HEK293T (cell line): ENCODE measurements at regions not wholly inside any gene's neighbourhood (a gene's known extent, or its start where the extent isn't known, plus 50 kb on each side); places are given as distances from the start of the nearest gene placed in this dataset.
"Not testable (repeated sequence)": the region's sequence is repeated elsewhere in the genome, so short reads cannot be mapped to it uniquely, and the experiment has no call there.

Source experiments
- CTCF ChIA-PET: fragments of 350-600 bp; formaldehyde crosslinking; extraction: SDS; loops from one replicate; lab custom pipeline; 2021; ENCODE audit warnings: antibody characterized with exemption, inconsistent platforms; lab: Yijun Ruan, JAX
- POLR2A ChIA-PET: fragments of 350-600 bp; formaldehyde crosslinking; extraction: SDS; loops from one replicate; lab custom pipeline; 2020; ENCODE audit warnings: antibody characterized with exemption, inconsistent platforms; lab: Yijun Ruan, JAX
- DNase-seq: peaks from one replicate; pipeline ENCODE4 v3.0.0; 2012; ENCODE audit warnings: mixed read lengths; ENCODE audit errors: extremely low spot score
- ARNT ChIP-seq: fragments of 450-650 bp; IDR thresholded peaks from 2 replicates; pipeline ENCODE4 v1.6.1; 2017; ENCODE audit warnings: mild to moderate bottlenecking
- BHLHE40 ChIP-seq: fragments of 450-650 bp; IDR thresholded peaks from 2 replicates; pipeline ENCODE4 v1.6.1; 2016; ENCODE audit warnings: mild to moderate bottlenecking, moderate library complexity, borderline replicate concordance
- CTBP1 ChIP-seq: fragments of 450-650 bp; IDR thresholded peaks from 2 replicates; pipeline ENCODE4 v1.6.1; 2016; ENCODE audit warnings: borderline replicate concordance
- ELF4 ChIP-seq: fragments of 450-650 bp; IDR thresholded peaks from 2 replicates; pipeline ENCODE4 v1.6.1; 2017; ENCODE audit warnings: antibody characterized with exemption
- FOXA1 ChIP-seq: fragments of 450-650 bp; IDR thresholded peaks from 2 replicates; pipeline ENCODE4 v1.6.1; 2016; ENCODE audit warnings: mild to moderate bottlenecking
- FOXK2 ChIP-seq: fragments of 450-650 bp; IDR thresholded peaks from 2 replicates; pipeline ENCODE4 v1.6.1; 2016; ENCODE audit warnings: mild to moderate bottlenecking
- FOXM1 ChIP-seq: fragments of 450-650 bp; IDR thresholded peaks from 2 replicates; pipeline ENCODE4 v1.6.1; 2017; ENCODE audit warnings: mild to moderate bottlenecking, borderline replicate concordance
- HDGF ChIP-seq: fragments of 450-650 bp; IDR thresholded peaks from 2 replicates; pipeline ENCODE4 v1.6.1; 2017; ENCODE audit warnings: antibody characterized with exemption, borderline replicate concordance
- L3MBTL2 ChIP-seq: fragments of 450-650 bp; conservative IDR thresholded peaks from 2 replicates; pipeline ENCODE4 v1.6.1; 2016; ENCODE audit warnings: mild to moderate bottlenecking
- LEF1 ChIP-seq: fragments of 450-650 bp; IDR thresholded peaks from 2 replicates; pipeline ENCODE4 v1.6.1; 2017; ENCODE audit warnings: mild to moderate bottlenecking, borderline replicate concordance
- NFRKB ChIP-seq: fragments of 450-650 bp; IDR thresholded peaks from 2 replicates; pipeline ENCODE4 v1.6.1; 2016; ENCODE audit warnings: mild to moderate bottlenecking, moderate library complexity
- SP1 ChIP-seq: fragments of 450-650 bp; IDR thresholded peaks from 2 replicates; pipeline ENCODE4 v1.6.1; 2017
- SUZ12 ChIP-seq: fragments of 450-650 bp; IDR thresholded peaks from 2 replicates; pipeline ENCODE4 v1.6.1; 2016; ENCODE audit warnings: mild to moderate bottlenecking
- TARDBP ChIP-seq: fragments of 450-650 bp; IDR thresholded peaks from 2 replicates; pipeline ENCODE4 v1.6.1; 2016
- ZNF384 ChIP-seq: fragments of 450-650 bp; IDR thresholded peaks from 2 replicates; pipeline ENCODE4 v1.6.1; 2016
- TF ChIP-seq, protein P1 (sequence below): fragments of 450-650 bp; IDR thresholded peaks from 2 replicates; pipeline ENCODE4 v1.6.1; 2016

DNA sequence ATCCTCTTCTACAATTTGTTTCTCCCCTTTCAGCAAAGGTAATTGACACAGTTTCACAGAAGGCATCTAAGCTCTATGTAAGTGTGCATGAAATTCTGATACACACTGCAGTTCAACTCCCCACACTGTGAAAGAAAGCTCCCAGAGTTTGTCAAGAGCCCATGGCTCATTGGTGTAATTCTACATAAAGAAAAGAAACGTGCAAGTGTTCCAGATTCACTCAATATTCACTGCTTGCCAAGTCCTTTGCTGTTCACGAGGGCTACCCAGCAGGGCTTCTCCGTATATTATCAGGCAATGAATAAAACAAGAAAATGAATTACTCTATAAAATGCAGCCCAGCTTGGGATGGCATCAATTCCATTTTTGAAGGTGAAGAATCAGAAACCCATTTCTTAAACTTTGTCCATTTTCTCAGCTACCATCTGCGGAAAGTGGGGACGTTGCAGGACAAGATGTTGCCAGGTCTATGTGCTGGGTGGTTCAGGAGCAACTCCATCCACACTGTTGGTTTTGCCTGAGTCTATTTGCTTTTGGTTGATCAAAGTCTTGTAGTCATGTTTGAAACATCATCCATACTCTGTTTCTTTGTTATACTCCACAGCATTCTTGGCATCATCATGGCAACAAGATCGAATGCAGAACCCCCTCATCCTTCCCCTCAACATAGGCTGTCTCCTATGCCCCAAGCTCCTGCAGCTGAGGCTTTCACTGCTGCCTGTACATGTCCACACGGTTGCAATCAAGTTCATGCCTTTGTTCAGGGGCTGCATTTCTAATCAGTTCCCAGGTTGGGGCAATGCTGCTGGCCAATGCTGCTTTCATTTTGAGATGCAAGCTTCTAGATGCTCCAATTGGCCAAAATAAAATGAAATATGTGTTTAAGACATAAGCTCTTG lies 301.8 kb downstream of the MED10 start:
- ChIA-PET CTCF (no interaction called here), POLR2A (no interaction called here)
- TF ChIP-seq FOXM1 (no peak), HDGF (no peak), ZNF384 (no peak), ARNT (no peak), SUZ12 (no peak), FOXA1 (no peak), TARDBP (no peak), L3MBTL2 (no peak)
- TF ChIP-seq, protein P1, sequence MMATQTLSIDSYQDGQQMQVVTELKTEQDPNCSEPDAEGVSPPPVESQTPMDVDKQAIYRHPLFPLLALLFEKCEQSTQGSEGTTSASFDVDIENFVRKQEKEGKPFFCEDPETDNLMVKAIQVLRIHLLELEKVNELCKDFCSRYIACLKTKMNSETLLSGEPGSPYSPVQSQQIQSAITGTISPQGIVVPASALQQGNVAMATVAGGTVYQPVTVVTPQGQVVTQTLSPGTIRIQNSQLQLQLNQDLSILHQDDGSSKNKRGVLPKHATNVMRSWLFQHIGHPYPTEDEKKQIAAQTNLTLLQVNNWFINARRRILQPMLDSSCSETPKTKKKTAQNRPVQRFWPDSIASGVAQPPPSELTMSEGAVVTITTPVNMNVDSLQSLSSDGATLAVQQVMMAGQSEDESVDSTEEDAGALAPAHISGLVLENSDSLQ: no peak
- DNase-seq: no peak

GRCh38 chr5:6072488-6072887 lies 305.9 kb downstream of the MED10 start:
- POLR2A ChIA-PET, DNase-seq, CTCF ChIA-PET: not testable (repeated sequence)

DNA sequence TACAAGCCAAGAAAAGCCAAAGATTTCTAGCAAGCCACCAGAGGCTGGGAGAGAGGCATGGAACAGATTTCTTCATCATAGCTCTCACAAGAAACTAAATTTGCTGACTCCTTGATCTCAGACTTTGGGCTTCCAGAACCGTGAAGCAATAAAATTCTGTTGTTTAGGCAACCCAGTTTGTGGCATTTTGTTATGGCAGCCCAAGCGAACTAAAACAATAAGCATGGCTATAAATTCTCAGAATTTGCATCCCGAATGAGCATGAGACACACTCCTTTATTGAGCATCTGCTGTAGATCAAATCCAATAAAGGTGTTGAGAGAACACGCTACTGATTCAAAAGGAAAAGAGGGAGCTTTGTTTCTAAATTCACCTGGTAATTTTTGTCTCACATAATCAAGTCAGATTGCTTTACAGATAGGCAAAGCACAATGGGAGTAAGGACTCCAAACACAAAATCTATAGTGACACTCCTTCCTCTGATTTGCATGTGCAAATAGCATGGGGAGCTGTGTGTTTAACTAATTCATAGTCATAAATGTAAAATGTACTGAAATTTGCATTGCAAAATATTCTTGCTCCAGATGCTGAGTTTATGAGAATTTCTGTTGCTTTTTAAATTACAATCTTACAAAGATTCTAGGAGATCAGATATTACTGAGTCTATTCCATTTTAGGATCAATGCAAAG lies 308.7 kb downstream of the MED10 start:
- TF ChIP-seq L3MBTL2 (no peak), FOXA1 (no peak)
- POLR2A ChIA-PET: no interaction called here
- CTCF ChIA-PET: interaction anchor here (0.7 kb wide), 1 partner anchor 24 kb away, joined by 6 read pairs; no protein-coding TSS in a partner anchor
- DNase-seq: no peak

DNA sequence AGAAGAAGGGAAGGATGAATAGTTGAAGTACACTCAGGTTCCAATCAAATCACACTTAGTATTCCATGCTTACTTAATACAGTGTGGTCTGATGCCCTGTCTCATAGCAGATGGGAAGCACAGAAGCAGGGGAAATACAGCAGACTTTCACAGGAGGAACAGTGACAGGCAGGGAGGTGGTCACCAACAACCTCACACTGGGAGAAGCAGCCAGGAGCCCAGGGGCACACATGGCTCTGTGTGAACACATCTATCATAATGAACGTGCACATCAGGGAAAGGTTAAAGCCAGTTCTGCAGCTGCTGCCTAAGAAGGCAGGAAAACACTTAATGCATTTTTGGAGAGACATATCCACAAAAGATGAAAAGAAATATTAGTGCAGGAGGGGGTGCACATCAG lies 312.3 kb downstream of the MED10 start:
- TF ChIP-seq SP1: no peak
- TF ChIP-seq, protein P1: no peak
- TF ChIP-seq L3MBTL2: no peak
- TF ChIP-seq CTBP1: no peak
- no peak for TF ChIP-seq FOXK2
- TF ChIP-seq HDGF: no peak
- TF ChIP-seq FOXA1: no peak
- no peak for TF ChIP-seq SUZ12
- TF ChIP-seq LEF1: no peak
- no peak for TF ChIP-seq FOXM1
- no peak for TF ChIP-seq ELF4
- no peak for TF ChIP-seq ARNT
- TF ChIP-seq NFRKB: no peak
- TF ChIP-seq ZNF384: no peak
- TF ChIP-seq TARDBP: no peak
- TF ChIP-seq BHLHE40: no peak
- no peak for DNase-seq
- ChIA-PET CTCF (no interaction called here), POLR2A (no interaction called here)

DNA sequence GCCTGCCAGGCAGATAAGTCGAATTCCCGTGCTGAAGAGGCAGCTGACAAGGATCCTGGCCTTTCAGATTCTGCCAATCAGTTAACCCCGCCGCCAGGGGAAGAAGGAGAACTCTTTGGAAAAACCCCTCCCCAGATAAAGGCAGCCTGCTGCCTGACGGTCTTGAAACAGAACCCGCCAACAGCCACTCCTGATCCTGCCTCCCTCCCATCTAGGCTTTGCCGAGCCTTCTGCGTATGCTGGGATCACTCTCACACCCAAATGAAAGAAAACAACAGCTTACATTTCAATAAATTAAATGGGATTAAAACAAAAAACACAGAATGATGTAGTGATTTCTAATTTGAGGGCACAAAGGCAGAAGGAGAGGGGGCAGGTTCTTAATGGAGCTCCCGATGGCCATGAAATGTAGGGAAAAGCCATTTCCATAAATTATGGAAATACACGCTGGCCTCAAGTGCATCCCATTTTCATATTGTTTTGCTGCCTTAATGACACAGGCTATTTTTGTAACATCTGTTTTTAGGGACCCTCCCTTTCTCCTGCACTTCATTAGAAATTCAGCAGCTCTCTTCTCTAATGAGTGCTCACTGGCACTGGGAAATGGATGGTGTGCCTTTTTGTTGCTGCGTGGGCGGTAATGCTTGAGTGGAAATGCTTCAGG lies 319.1 kb downstream of the MED10 start:
- TF ChIP-seq FOXA1 (no peak), CTBP1 (no peak), NFRKB (no peak), ZNF384 (no peak), SUZ12 (no peak), BHLHE40 (no peak), ELF4 (no peak), FOXM1 (no peak), FOXK2 (no peak), L3MBTL2 (no peak), LEF1 (no peak), HDGF (no peak), ARNT (no peak), SP1 (no peak)
- TF ChIP-seq, protein P1: no peak

GRCh38 chr5:6058055-6058715 lies 320.2 kb downstream of the MED10 start:
- POLR2A ChIA-PET: no interaction called here
- TF ChIP-seq ARNT (no peak), TARDBP (no peak), ZNF384 (no peak), FOXA1 (no peak), BHLHE40 (no peak), ELF4 (no peak)
- CTCF ChIA-PET: no interaction called here
- DNase-seq: no peak

More for the DNA sequence above, 319.1 kb downstream of the MED10 start:
- CTCF ChIA-PET: no interaction called here
- POLR2A ChIA-PET: no interaction called here
- DNase-seq: no peak
